Karpas-422 (cell line): ENCODE measurements at regions not wholly inside any gene's neighbourhood (a gene's known extent, or its start where the extent isn't known, plus 50 kb on each side); places are given as distances from the start of the nearest gene placed in this dataset.

ENCODE experiments used
- DNase-seq: peaks from one replicate; pipeline ENCODE4 v3.0.0-alpha.2; 2015
- H2AFZ ChIP-seq: fragments of 200-600 bp; sonication (generic); 2 replicates; pipeline ENCODE4 v1.6.1; 2014; ENCODE audit warnings: antibody characterized with exemption, low read length, mixed read lengths
- H3K27ac ChIP-seq: fragments of 200-600 bp; sonication (generic); 2 replicates; pipeline ENCODE4 v1.5.1; 2014; ENCODE audit warnings: mild to moderate bottlenecking, low read length, moderate library complexity
- H3K27me3 ChIP-seq: fragments of 200-600 bp; sonication (generic); 2 replicates; pipeline ENCODE4 v1.6.1; 2014; ENCODE audit warnings: low read length, mixed read lengths
- H3K36me3 ChIP-seq: fragments of 200-600 bp; sonication (generic); 2 replicates; pipeline ENCODE4 v1.6.1; 2014; ENCODE audit warnings: low read length, mixed read lengths; ENCODE audit not compliant: insufficient read depth
- H3K4me1 ChIP-seq: fragments of 200-600 bp; sonication (generic); 2 replicates; pipeline ENCODE4 v1.6.1; 2014; ENCODE audit warnings: mild to moderate bottlenecking, low read length, mixed read lengths
- H3K4me2 ChIP-seq: fragments of 200-600 bp; sonication (generic); 2 replicates; pipeline ENCODE4 v1.6.1; 2014; ENCODE audit warnings: low read length, low read depth, mild to moderate bottlenecking; ENCODE audit not compliant: poor library complexity, severe bottlenecking
- H3K4me3 ChIP-seq: fragments of 200-600 bp; sonication (generic); 2 replicates; pipeline ENCODE4 v1.5.1; 2014; ENCODE audit warnings: mild to moderate bottlenecking, antibody characterized with exemption, low read length, mixed read lengths
- H3K79me2 ChIP-seq: fragments of 200-600 bp; sonication (generic); 2 replicates; pipeline ENCODE4 v1.6.1; 2014; ENCODE audit warnings: mild to moderate bottlenecking, low read length, mixed read lengths
- H3K9ac ChIP-seq: fragments of 200-600 bp; sonication (generic); 2 replicates; pipeline ENCODE4 v1.6.0; 2014; ENCODE audit warnings: low read length
- H3K9me2 ChIP-seq: fragments of 200-600 bp; sonication (generic), shearing (Covaris generic); replicated peaks from 2 replicates; pipeline ENCODE4 v1.6.0; 2014; ENCODE audit warnings: mild to moderate bottlenecking, low read length, moderate library complexity; ENCODE audit not compliant: insufficient read depth
- H3K9me3 ChIP-seq: fragments of 300-700, 200-600 bp; sonication (generic); 2 replicates; pipeline ENCODE4 v1.6.1; 2014; ENCODE audit warnings: low read length, mixed read lengths
- H4K20me1 ChIP-seq: fragments of 200-600 bp; sonication (generic); 2 replicates; pipeline ENCODE4 v1.6.1; 2014; ENCODE audit warnings: mild to moderate bottlenecking, antibody characterized with exemption, low read length, low read depth; ENCODE audit not compliant: insufficient read depth

DNA sequence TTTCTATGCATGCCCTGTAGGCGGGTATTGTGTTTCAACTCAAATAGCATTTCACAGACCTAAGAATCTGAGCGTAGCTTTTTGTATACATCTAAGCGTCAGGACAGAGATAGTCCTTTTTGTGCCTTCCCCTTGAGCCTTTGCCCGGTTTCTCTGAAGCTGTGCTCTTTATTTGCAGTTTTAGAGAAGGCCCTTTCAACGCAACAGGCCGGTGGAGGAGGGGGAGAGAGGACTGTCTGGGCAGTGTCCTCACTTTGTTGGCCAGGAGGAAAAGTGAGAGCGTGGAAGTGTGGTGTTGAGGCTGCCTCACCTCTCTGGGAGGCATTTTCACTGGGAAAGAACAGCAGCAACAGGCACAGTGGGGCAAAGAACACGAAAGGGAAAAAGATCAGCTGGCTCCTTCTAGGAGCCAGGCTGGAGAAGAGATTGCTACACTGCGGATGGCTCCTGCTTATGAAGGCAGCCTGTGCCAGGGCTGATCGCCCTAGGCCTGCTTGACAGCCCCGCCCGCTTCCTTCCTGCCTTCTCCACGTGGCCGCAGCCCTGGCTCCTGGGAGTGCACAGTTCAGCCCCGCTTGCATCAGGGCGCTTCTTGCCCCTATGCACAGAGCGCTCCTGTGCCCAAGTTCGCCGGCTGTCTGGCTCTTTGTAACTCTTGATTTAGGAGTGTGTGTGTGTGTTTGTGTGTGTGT, 195.6 kb upstream of the POU3F3 start:
- Histone ChIP-seq H3K27me3 (no peaks in the 10 kb centered on the region), H4K20me1 (no peaks in the 10 kb centered on the region), H3K79me2 (no peaks in the 10 kb centered on the region), H3K4me3 (no peak overlapping the region), H3K9me3 (no peaks in the 10 kb centered on the region), H3K27ac (no peak overlapping the region), H3K4me1 (no peaks in the 10 kb centered on the region), H3K9ac (no peak overlapping the region), H3K9me2 (no peaks in the 10 kb centered on the region), H3K4me2 (no peak overlapping the region), H2AFZ (0 out of 2 replicates have a peak overlapping the region, but pooled peaks have one; percentile 36), H3K36me3 (no peaks in the 10 kb centered on the region)
- DNase-seq, result no peak

GRCh38 chr2:104658904-104659591, 194.9 kb upstream of the POU3F3 start:
- Histone ChIP-seq H3K36me3 (no peaks in the 10 kb centered on the region), H3K4me1 (no peaks in the 10 kb centered on the region), H3K9me3 (no peaks in the 10 kb centered on the region), H2AFZ (no peak overlapping the region), H3K79me2 (no peaks in the 10 kb centered on the region), H4K20me1 (no peaks in the 10 kb centered on the region), H3K4me2 (no peak overlapping the region), H3K27me3 (no peaks in the 10 kb centered on the region), H3K4me3 (no peak overlapping the region), H3K9me2 (no peaks in the 10 kb centered on the region), H3K9ac (no peak overlapping the region), H3K27ac (no peak overlapping the region)
- DNase-seq, result no peak

GRCh38 chr2:104660991-104661390, 192.9 kb upstream of the POU3F3 start:
- no peaks in the 10 kb centered on the region for H3K9me3 ChIP-seq
- H3K9me2 ChIP-seq, result no peaks in the 10 kb centered on the region
- H2AFZ ChIP-seq, result no peak overlapping the region
- no peaks in the 10 kb centered on the region for H3K27me3 ChIP-seq
- no peaks in the 10 kb centered on the region for H4K20me1 ChIP-seq
- H3K4me1 ChIP-seq, result no peaks in the 10 kb centered on the region
- no peak overlapping the region for H3K27ac ChIP-seq
- no peak overlapping the region for H3K4me3 ChIP-seq
- H3K79me2 ChIP-seq, result no peaks in the 10 kb centered on the region
- H3K36me3 ChIP-seq, result no peaks in the 10 kb centered on the region
- no peak for DNase-seq
- H3K9ac ChIP-seq, result no peak overlapping the region
- no peak overlapping the region for H3K4me2 ChIP-seq

DNA sequence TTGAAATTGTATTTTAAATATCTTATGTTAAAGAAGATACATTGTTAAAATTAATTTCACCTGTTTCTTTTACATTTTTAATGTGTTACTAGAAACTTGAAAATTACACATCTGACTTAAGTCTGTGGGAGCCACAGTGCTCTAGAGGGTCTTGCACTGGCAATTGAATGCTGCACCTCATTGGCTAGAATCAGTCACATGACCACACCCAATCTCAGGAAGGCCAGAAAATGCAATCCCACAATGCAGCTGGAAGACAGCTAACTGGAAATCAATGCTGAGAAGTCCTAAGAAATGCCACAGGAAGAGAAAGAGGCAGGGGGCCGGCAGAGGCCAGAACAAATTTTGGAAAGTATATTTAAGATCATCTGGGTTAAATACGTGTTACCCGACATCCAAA, 189.2 kb upstream of the POU3F3 start:
- H3K9me3 ChIP-seq, result no peaks in the 10 kb centered on the region
- H3K4me2 ChIP-seq, result no peak overlapping the region
- H4K20me1 ChIP-seq, result no peaks in the 10 kb centered on the region
- H2AFZ ChIP-seq, result no peak overlapping the region
- no peak overlapping the region for H3K27ac ChIP-seq
- no peak overlapping the region for H3K4me3 ChIP-seq
- H3K36me3 ChIP-seq, result no peaks in the 10 kb centered on the region
- no peak for DNase-seq
- H3K4me1 ChIP-seq, result no peaks in the 10 kb centered on the region
- H3K9ac ChIP-seq, result no peak overlapping the region
- no peaks in the 10 kb centered on the region for H3K79me2 ChIP-seq
- H3K27me3 ChIP-seq, result no peaks in the 10 kb centered on the region
- H3K9me2 ChIP-seq, result no peaks in the 10 kb centered on the region

- DNase-seq, result no peak
- Histone ChIP-seq H3K4me2 (no peak overlapping the region), H3K4me1 (no peaks in the 10 kb centered on the region), H4K20me1 (no peaks in the 10 kb centered on the region), H3K27me3 (no peaks in the 10 kb centered on the region), H3K9me3 (no peaks in the 10 kb centered on the region), H2AFZ (no peak overlapping the region), H3K27ac (no peak overlapping the region), H3K9me2 (no peaks in the 10 kb centered on the region), H3K9ac (no peak overlapping the region), H3K4me3 (no peak overlapping the region), H3K36me3 (no peaks in the 10 kb centered on the region), H3K79me2 (no peaks in the 10 kb centered on the region)
Observed at GRCh38 chr2:104668631-104669030, 185.3 kb upstream of the POU3F3 start.

DNA sequence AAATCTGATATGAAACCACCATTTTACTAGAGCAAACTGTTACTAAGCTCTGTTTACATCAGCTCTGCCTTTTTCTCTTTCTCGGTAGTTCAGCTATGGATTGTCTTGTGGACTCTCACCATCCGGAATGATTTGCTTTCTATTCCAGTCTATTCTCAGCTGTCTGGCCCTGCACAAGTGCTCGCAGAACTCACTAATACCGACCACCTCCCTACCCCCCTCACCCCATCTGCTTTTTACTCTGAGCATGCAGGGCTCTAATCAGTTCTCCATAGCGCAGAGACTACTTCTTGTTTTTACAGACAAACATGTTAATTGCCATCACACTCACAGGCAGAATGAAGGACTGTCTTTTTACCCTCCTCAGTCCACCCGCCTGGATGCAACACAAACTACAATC, 180.7 kb upstream of the POU3F3 start:
- Histone ChIP-seq H3K9me2 (no peaks in the 10 kb centered on the region), H3K27me3 (no peaks in the 10 kb centered on the region), H3K9ac (no peak overlapping the region), H3K36me3 (no peaks in the 10 kb centered on the region), H3K4me1 (no peaks in the 10 kb centered on the region), H3K27ac (no peak overlapping the region), H3K4me2 (no peak overlapping the region), H2AFZ (no peak overlapping the region), H3K4me3 (no peak overlapping the region), H4K20me1 (no peaks in the 10 kb centered on the region), H3K79me2 (no peaks in the 10 kb centered on the region), H3K9me3 (no peaks in the 10 kb centered on the region)
- no peak for DNase-seq

GRCh38 chr2:104678181-104678580, 175.7 kb upstream of the POU3F3 start:
- no peaks in the 10 kb centered on the region for H3K79me2 ChIP-seq
- no peak overlapping the region for H3K27ac ChIP-seq
- DNase-seq, result no peak
- no peaks in the 10 kb centered on the region for H3K36me3 ChIP-seq
- no peak overlapping the region for H2AFZ ChIP-seq
- no peaks in the 10 kb centered on the region for H4K20me1 ChIP-seq
- H3K27me3 ChIP-seq, result no peaks in the 10 kb centered on the region
- H3K9ac ChIP-seq, result no peak overlapping the region
- no peak overlapping the region for H3K4me2 ChIP-seq
- no peaks in the 10 kb centered on the region for H3K4me1 ChIP-seq
- no peaks in the 10 kb centered on the region for H3K9me3 ChIP-seq
- no peaks in the 10 kb centered on the region for H3K9me2 ChIP-seq
- no peak overlapping the region for H3K4me3 ChIP-seq

DNA sequence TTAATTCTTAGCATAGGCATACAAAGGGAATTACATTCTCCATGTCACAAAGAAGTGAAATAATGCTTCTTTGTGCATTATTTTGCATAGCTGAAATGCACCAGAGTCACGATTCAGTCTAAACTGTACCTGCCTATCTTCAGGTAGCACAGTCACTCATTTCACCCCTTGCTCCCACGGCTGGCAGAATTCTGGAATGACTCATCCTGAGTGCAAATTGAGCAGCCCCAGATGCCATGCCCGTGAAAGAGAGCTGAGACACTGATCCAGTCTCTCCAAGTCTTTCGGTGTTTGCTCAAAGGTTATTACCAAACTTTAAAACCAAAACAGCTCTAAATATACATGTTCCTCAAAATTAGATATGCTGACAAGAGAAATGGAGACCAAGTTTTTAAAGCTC, 168.3 kb upstream of the POU3F3 start:
- no peak for DNase-seq
- Histone ChIP-seq H3K27ac (no peak overlapping the region), H3K4me1 (no peaks in the 10 kb centered on the region), H4K20me1 (no peaks in the 10 kb centered on the region), H3K27me3 (no peaks in the 10 kb centered on the region), H3K36me3 (no peaks in the 10 kb centered on the region), H3K9ac (no peak overlapping the region), H3K4me3 (no peak overlapping the region), H3K79me2 (no peaks in the 10 kb centered on the region), H3K9me2 (no peaks in the 10 kb centered on the region), H3K4me2 (no peak overlapping the region), H2AFZ (no peak overlapping the region), H3K9me3 (no peaks in the 10 kb centered on the region)
